ENCODE measurements at regions not wholly inside any gene's neighbourhood (a gene's known extent, or its start where the extent isn't known, plus 50 kb on each side); places are given as distances from the start of the nearest gene placed in this dataset.

DNA sequence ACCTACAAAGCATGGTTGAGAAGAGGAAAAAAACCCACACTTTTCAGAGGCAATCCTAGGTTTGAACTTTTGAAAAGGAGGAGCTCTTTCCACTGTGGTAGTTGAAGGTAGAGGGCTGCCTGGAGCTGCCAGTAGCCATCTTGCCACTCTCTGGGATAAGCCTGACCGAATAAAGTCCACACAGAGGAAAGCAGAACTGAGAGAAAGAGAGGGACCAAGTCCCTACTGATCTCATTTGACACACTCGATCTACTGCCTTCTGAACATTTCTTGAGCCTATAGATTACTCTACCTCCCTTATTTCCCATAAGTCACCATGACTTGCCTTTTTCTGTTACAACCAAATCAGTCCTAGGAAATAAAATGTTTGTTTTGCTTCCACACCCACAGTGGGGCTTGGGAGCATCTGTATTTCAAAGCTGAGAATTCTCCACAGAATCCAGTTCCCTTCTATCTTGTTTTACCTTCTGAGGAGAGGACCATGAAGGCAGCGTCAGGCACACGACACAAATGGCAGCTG lies 147.0 kb upstream of the PTPRK start:
- TF ChIP-seq, protein P1, sequence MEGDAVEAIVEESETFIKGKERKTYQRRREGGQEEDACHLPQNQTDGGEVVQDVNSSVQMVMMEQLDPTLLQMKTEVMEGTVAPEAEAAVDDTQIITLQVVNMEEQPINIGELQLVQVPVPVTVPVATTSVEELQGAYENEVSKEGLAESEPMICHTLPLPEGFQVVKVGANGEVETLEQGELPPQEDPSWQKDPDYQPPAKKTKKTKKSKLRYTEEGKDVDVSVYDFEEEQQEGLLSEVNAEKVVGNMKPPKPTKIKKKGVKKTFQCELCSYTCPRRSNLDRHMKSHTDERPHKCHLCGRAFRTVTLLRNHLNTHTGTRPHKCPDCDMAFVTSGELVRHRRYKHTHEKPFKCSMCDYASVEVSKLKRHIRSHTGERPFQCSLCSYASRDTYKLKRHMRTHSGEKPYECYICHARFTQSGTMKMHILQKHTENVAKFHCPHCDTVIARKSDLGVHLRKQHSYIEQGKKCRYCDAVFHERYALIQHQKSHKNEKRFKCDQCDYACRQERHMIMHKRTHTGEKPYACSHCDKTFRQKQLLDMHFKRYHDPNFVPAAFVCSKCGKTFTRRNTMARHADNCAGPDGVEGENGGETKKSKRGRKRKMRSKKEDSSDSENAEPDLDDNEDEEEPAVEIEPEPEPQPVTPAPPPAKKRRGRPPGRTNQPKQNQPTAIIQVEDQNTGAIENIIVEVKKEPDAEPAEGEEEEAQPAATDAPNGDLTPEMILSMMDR (IDR thresholded peaks at IDR 0.05): no peak
- no peak for TF ChIP-seq POLR2A (IDR thresholded peaks at IDR 0.05)
- TF ChIP-seq POLR2AphosphoS5 (IDR thresholded peaks at IDR 0.05): no peak
